NCI-H345 (cell line): ENCODE measurements at regions not wholly inside any gene's neighbourhood (a gene's known extent, or its start where the extent isn't known, plus 50 kb on each side); places are given as distances from the start of the nearest gene placed in this dataset.

ENCODE experiments used
- DNase-seq: peaks from one replicate; lab custom pipeline; 2025; lab: John Stamatoyannopoulos, UW

GRCh38 chr4:128386761-128387599 lies 99.4 kb upstream of the PGRMC2 start:
- DNase-seq, result peak; percentile 46

- peak; percentile 77 for DNase-seq
Measured at GRCh38 chr4:128385683-128386304, 98.2 kb upstream of the PGRMC2 start.

- no peak for DNase-seq
Measured at GRCh38 chr4:128384765-128385598, 97.4 kb upstream of the PGRMC2 start.

GRCh38 chr4:128384091-128384520 lies 96.5 kb upstream of the PGRMC2 start:
- no peak for DNase-seq

- no peak for DNase-seq
Measured at GRCh38 chr4:128381748-128382559, 94.3 kb upstream of the PGRMC2 start.

- DNase-seq, result no peak
Measured at GRCh38 chr4:128380306-128380705, 92.7 kb upstream of the PGRMC2 start.

GRCh38 chr4:128379860-128380259 lies 92.2 kb upstream of the PGRMC2 start:
- no peak for DNase-seq

- DNase-seq, result no peak
Measured at GRCh38 chr4:128378668-128379067, 91.1 kb upstream of the PGRMC2 start.

GRCh38 chr4:128376958-128377357 lies 89.3 kb upstream of the PGRMC2 start:
- no peak for DNase-seq

GRCh38 chr4:128376303-128376702 lies 88.7 kb upstream of the PGRMC2 start:
- DNase-seq, result no peak

- no peak for DNase-seq
Measured at GRCh38 chr4:128373628-128374027, 86.0 kb upstream of the PGRMC2 start.

GRCh38 chr4:128371876-128372275 lies 84.3 kb upstream of the PGRMC2 start:
- no peak for DNase-seq

GRCh38 chr4:128371001-128371777 lies 83.6 kb upstream of the PGRMC2 start:
- DNase-seq, result no peak

GRCh38 chr4:128366212-128366611 lies 78.6 kb upstream of the PGRMC2 start:
- no peak for DNase-seq

GRCh38 chr4:128364565-128364964 lies 77.0 kb upstream of the PGRMC2 start:
- no peak for DNase-seq

- no peak for DNase-seq
Measured at GRCh38 chr4:128363966-128364365, 76.4 kb upstream of the PGRMC2 start.

- DNase-seq, result no peak
Measured at GRCh38 chr4:128362760-128363159, 75.1 kb upstream of the PGRMC2 start.

GRCh38 chr4:128359422-128359821 lies 71.8 kb upstream of the PGRMC2 start:
- DNase-seq, result no peak

GRCh38 chr4:128358913-128359279 lies 71.3 kb upstream of the PGRMC2 start:
- DNase-seq, result no peak

GRCh38 chr4:128358231-128358912 lies 70.8 kb upstream of the PGRMC2 start:
- peak; percentile 38 for DNase-seq
